PC-9 (cell line): ENCODE measurements at regions not wholly inside any gene's neighbourhood (a gene's known extent, or its start where the extent isn't known, plus 50 kb on each side); places are given as distances from the start of the nearest gene placed in this dataset.

Experiments used
- CTCF ChIP-seq: fragments of 200-600 bp; sonication (generic); conservative IDR thresholded peaks from 2 replicates; pipeline ENCODE4 v1.6.1; 2017; ENCODE audit warnings: mixed run types, antibody characterized with exemption, mild to moderate bottlenecking, moderate library complexity
- EZH2 ChIP-seq: fragments of 200-600 bp; sonication (generic); IDR thresholded peaks from 2 replicates; pipeline ENCODE4 v1.8.0; 2017; ENCODE audit warnings: antibody characterized with exemption, low read depth

DNA sequence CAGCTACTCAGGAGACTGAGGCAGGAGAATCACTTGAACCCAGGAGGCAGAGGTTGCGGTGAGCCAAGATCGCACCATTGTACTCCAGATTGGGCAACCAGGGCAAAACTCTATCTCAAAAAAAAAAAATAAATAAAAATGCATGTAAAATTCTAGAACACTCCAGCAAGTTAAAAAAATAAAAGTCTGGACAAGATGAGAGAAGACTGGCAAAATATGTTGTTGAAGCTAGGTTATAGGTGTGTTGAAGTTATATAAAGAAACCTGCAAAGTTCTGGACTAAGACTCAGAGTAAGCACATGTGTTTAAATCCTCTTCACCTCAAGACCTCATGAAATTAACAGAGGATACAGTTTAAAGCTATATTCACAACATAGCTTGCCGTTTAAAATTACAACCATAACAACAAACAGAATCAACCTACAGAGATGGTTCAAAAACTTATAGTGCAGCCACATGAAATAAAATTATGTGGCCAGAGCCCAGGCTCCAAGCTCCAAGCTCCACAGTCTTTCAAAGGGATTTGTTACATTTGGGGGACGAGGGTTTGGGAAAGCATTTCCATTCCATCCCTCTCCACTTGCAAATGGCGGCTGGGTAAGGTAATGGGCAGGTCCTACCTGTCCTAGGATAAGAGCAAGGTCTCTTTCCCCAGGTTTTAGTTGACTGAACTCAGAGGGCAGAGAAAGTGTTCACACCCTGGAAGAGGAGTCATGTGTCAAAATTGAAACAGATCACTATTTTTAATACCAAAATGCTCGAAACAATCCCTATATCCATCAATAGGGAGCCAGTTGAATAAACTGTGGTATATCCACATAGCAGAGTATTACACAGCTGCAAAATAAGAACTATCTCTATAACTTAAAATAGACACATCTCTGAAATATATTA lies 59.9 kb upstream of the MYCN start:
- TF ChIP-seq EZH2: no peak
- TF ChIP-seq CTCF: no peak
